Mucosa of rectum (tissue), 2 donors: ENCODE measurements at regions not wholly inside any gene's neighbourhood (a gene's known extent, or its start where the extent isn't known, plus 50 kb on each side); places are given as distances from the start of the nearest gene placed in this dataset.
"Not testable (repeated sequence)": the region's sequence is repeated elsewhere in the genome, so short reads cannot be mapped to it uniquely, and the experiment has no call there.

ENCODE experiments used
- H3K27ac ChIP-seq, 2 donors: one replicate each; pipeline ENCODE4 v1.7.0; 2013; ENCODE audit warnings: inconsistent platforms in 2 of 2, low read depth in 2 of 2, low read length in 2 of 2
- H3K27me3 ChIP-seq, 2 donors: one replicate each; pipeline ENCODE4 v1.7.0; 2013; ENCODE audit warnings: low read length in 2 of 2; ENCODE audit not compliant: control insufficient read depth in 2 of 2, insufficient read depth in 2 of 2
- H3K36me3 ChIP-seq, 2 donors: one replicate each; pipeline ENCODE4 v1.7.0; 2013; ENCODE audit warnings: low read length in 2 of 2; ENCODE audit not compliant: control insufficient read depth in 2 of 2, insufficient read depth in 2 of 2
- H3K4me1 ChIP-seq, 2 donors: one replicate each; pipeline ENCODE4 v1.7.0; 2013; ENCODE audit warnings: low read length in 2 of 2, mild to moderate bottlenecking in 1 of 2; ENCODE audit not compliant: control insufficient read depth in 2 of 2, insufficient read depth in 2 of 2
- H3K4me3 ChIP-seq, 2 donors: one replicate each; pipeline ENCODE4 v1.7.0; 2013; ENCODE audit warnings: low read length in 2 of 2
- H3K9ac ChIP-seq, 2 donors: one replicate each; pipeline ENCODE4 v1.7.0; 2013; ENCODE audit warnings: low read length in 2 of 2, low read depth in 1 of 2, mild to moderate bottlenecking in 1 of 2
- H3K9me3 ChIP-seq, 2 donors: one replicate each; pipeline ENCODE4 v1.7.0; 2013; ENCODE audit warnings: low read length in 2 of 2; ENCODE audit not compliant: control insufficient read depth in 2 of 2
- donor health status: healthy.
- donor health status: Normal muscosa, but diverticular disease.

DNA sequence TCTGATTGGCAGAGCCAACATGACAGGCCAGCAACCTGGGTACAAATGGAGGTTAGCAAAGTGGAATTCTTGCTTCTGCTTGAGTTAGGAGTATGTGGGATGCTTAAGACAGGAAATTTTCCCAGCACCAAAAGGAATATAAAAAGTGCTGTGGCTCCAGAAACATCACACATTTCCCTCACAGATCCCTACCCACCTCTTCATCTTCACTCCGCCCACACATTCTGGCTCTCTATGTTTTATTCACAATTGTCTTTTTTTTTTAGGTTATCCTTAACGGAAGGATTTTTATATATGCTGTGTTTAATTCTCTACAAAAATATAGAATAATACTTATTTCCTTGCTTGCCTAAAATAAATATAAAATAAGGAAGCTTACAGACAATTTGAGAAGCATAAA lies 563.3 kb upstream of the HS3ST5 start:
- no peak overlapping the region for H3K27ac ChIP-seq
- no peak overlapping the region for H3K4me3 ChIP-seq
- peaks cover 0 to 2% of the 10 kb centered on the region in 2 donors for H3K9me3 ChIP-seq
- H3K36me3 ChIP-seq, result no peaks in the 10 kb centered on the region
- no peaks in the 10 kb centered on the region for H3K4me1 ChIP-seq
- no peaks in the 10 kb centered on the region for H3K27me3 ChIP-seq
- no peak overlapping the region for H3K9ac ChIP-seq

DNA sequence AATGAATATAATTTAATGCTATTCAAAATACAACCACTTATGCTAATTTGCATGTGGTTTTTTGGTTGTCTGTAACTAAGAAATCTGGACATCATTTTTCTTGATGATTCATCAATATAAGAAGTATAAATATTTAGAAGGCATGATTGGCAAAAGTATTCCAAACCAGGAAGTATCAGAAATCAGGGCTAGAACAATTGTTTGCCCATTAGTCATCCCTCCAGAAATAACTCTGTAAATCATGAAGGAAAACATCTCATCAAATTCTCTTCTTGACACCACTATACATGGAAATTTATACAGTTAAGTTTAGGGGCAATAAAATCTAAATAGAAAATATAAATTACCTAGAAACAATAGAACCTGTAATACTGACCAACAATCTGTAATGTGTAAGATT lies 554.7 kb upstream of the HS3ST5 start:
- H3K27me3 ChIP-seq, result no peaks in the 10 kb centered on the region
- no peaks in the 10 kb centered on the region for H3K36me3 ChIP-seq
- H3K9ac ChIP-seq, result no peak overlapping the region
- no peak overlapping the region for H3K27ac ChIP-seq
- H3K9me3 ChIP-seq, result no peaks in the 10 kb centered on the region
- no peak overlapping the region for H3K4me3 ChIP-seq
- H3K4me1 ChIP-seq, result no peaks in the 10 kb centered on the region

DNA sequence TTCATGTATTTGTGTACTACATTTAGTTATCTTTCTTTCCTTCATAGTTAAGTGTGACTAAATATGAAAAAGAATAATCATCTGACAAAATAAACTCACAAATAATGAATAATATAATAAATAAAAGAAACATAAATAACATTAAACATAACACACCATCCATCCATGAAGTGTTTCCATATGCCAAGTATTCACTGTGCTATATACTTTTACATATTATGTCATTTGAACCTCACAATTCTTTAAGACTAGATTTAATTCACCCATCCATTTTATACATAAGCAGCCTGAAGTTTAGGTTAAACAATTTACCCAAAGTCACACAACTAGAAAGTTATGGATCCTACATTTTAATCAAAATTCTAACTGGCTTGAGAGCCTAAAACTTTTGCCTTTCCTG lies 549.4 kb upstream of the HS3ST5 start:
- no peak overlapping the region for H3K9ac ChIP-seq
- H3K27ac ChIP-seq, result no peak overlapping the region
- no peaks in the 10 kb centered on the region for H3K36me3 ChIP-seq
- no peaks in the 10 kb centered on the region for H3K9me3 ChIP-seq
- no peaks in the 10 kb centered on the region for H3K27me3 ChIP-seq
- no peaks in the 10 kb centered on the region for H3K4me1 ChIP-seq
- H3K4me3 ChIP-seq, result no peak overlapping the region

DNA sequence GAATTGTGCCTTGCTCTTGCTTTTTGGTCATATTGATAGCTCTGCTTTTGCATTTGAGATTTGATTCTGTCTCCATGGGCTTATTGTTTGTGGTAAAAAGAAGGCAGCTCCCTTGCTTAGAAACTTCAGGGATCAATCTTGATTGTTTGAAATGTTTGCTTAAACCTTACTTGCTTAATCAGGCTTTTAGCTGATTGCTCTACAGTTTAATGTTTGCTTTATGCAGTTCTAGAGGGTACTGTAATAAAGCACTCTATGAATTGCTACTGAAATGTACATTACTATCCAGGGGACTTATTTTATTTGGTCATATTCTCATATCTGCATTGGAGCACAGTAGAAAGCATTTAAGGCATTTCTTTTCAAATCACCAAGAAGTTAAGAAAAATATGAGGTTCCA lies 545.4 kb upstream of the HS3ST5 start:
- Histone ChIP-seq H3K27me3 (no peaks in the 10 kb centered on the region), H3K27ac (no peak overlapping the region), H3K9ac (no peak overlapping the region), H3K4me3 (no peak overlapping the region), H3K9me3 (no peaks in the 10 kb centered on the region), H3K4me1 (no peaks in the 10 kb centered on the region), H3K36me3 (no peaks in the 10 kb centered on the region)

DNA sequence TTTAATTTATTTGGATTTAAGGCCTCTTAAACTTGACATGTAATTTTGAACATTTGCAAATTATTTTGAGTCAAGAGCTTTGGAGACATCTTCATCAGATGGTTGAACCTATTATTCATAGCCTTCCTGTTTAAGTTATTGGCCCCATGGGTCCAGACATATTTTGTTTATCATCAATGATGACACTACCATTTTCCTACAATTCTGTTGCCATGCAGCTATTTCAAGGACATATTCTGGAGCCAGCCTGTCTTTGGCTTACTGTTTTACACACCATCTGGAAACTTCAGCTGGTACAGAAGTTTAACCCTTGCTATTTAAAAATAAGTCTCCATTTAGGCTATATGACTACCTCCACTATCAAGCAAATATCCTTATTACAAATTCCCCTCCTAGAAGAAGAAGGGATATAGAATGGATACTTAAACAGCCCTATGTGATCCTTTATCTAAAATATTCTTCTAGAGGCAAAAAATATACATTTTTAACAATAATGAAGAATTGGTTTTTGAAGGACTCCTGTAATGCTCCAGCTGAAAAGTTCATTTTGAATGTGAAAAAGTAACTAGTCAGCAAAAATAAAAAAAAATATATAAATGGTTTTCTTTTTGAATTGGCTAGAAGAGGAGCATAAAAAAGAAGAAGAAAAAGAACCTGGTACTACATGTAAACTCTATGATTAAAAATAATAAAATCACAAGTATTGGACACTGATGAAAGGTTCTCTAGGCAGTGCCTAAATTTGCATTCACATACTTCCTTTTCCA lies 544.0 kb upstream of the HS3ST5 start:
- Histone ChIP-seq H3K27ac (no peak overlapping the region), H3K9ac (no peak overlapping the region), H3K4me3 (no peak overlapping the region)

DNA sequence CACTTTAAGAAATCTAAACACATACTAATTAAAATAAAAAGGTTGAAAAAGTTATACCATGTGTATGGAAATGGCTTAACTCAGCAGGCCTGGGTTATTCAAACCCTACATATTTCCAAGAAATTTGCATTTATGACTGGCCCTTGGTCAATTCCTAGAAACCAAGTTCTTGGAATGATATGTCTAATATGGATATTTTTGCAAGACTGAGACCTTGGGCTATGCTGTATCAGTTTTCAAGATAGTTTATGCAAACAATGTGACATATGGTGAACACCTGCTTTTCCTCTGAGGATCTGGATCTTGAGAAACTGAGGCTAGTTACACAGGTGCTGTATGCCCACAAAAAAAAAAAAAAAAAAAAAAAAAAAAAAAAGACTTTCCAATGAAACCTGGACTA lies 536.9 kb upstream of the HS3ST5 start:
- H3K9me3 ChIP-seq, result no peaks in the 10 kb centered on the region

More for the DNA sequence above, 544.0 kb upstream of the HS3ST5 start:
- no peaks in the 10 kb centered on the region for H3K4me1 ChIP-seq
- H3K27me3 ChIP-seq, result no peaks in the 10 kb centered on the region
- no peaks in the 10 kb centered on the region for H3K9me3 ChIP-seq
- H3K36me3 ChIP-seq, result no peaks in the 10 kb centered on the region

DNA sequence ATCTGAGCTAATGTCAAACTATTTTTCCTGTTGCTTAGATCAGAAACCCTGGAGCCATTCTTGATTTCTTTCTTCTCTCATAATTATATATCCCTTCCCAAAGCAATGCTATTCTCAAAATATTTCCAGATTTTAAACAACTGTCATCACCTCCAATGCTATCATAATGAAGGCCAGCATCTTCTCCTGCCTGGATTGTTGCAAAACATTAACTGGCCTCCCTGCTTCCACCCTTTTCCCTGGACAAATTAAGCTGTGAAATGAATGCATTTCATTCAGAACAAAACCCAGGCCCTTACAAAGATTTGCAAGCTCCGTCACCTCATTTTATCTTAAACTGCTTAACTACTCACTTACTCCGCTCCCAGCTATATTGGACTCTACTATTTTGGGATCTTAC lies 535.3 kb upstream of the HS3ST5 start:
- Histone ChIP-seq H3K9ac (no peak overlapping the region), H3K27me3 (no peaks in the 10 kb centered on the region)

More for the DNA sequence above, 536.9 kb upstream of the HS3ST5 start:
- Histone ChIP-seq H3K4me3 (no peak overlapping the region), H3K9ac (no peak overlapping the region), H3K27me3 (no peaks in the 10 kb centered on the region), H3K4me1 (no peaks in the 10 kb centered on the region), H3K27ac (no peak overlapping the region), H3K36me3 (no peaks in the 10 kb centered on the region)

DNA sequence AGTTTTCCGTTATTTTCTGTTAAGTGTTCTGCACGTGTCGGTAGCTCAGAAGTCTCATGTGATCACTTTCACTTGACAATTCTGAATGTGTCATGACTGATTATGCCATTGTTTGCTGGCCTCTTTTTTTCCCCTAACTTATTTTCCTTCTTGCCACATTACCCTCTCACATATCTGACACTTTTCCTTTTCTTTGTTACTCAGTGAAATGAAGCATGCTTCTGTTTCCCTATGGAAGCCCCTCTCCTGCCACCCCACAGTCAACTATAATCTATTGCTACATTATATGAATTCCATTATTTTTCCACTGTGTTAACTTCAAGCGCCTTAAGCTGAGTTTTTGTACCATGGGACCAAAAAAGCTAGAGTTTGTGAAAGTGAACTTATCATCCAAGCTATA lies 531.6 kb upstream of the HS3ST5 start:
- H3K27me3 ChIP-seq, result no peaks in the 10 kb centered on the region
- H3K4me1 ChIP-seq, result no peaks in the 10 kb centered on the region
- no peak overlapping the region for H3K27ac ChIP-seq
- H3K36me3 ChIP-seq, result no peaks in the 10 kb centered on the region
- no peaks in the 10 kb centered on the region for H3K9me3 ChIP-seq
- no peak overlapping the region for H3K4me3 ChIP-seq
- no peak overlapping the region for H3K9ac ChIP-seq

More for the DNA sequence above, 535.3 kb upstream of the HS3ST5 start:
- H3K36me3 ChIP-seq, result no peaks in the 10 kb centered on the region
- no peaks in the 10 kb centered on the region for H3K4me1 ChIP-seq
- H3K27ac ChIP-seq, result no peak overlapping the region
- no peaks in the 10 kb centered on the region for H3K9me3 ChIP-seq
- H3K4me3 ChIP-seq, result no peak overlapping the region

DNA sequence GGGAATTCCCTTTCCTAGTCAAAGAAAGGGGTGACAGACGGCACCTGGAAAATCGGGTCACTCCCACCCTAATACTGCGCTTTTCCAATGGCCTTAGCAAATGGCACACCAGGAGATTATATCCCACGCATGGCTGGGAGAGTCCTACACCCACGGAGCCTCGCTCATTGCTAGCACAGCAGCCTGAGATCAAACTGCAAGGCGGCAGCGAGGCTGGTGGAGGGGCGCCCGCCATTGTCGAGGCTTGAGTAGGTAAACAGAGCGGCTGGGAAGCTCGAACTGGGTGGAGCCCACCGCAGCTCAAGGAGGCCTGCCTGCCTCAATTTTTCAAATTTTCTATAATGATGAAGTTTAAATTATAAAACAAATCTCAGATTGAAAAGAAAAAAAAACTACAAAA lies 522.7 kb upstream of the HS3ST5 start:
- H3K27ac ChIP-seq, H3K4me1 ChIP-seq, H3K4me3 ChIP-seq, H3K9ac ChIP-seq, H3K36me3 ChIP-seq, H3K9me3 ChIP-seq, H3K27me3 ChIP-seq: not testable (repeated sequence)

DNA sequence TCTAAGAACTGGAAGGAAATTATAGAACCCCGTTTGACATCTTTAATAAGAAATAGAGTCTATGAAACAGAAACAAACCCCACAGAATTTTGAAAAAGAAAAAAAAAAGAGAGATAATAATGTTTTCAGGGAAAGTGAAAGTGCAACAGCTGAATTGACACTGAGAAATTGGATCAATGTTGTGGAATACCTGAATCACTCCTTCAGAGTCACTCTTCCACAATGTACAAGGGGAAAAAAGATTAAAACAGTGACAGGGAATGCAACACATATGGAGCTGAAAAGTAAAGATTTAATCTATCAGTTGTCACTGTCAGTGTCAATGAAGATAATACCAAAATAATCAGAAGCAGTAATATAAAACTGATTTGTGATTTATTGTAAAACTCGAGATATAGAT lies 520.8 kb upstream of the HS3ST5 start:
- H3K9me3 ChIP-seq, result no peaks in the 10 kb centered on the region
- H3K36me3 ChIP-seq, result no peaks in the 10 kb centered on the region
- no peaks in the 10 kb centered on the region for H3K27me3 ChIP-seq
- no peaks in the 10 kb centered on the region for H3K4me1 ChIP-seq
- no peak overlapping the region for H3K9ac ChIP-seq
- no peak overlapping the region for H3K4me3 ChIP-seq
- H3K27ac ChIP-seq, result no peak overlapping the region
